HCT116 (cell line): ENCODE measurements at regions not wholly inside any gene's neighbourhood (a gene's known extent, or its start where the extent isn't known, plus 50 kb on each side); places are given as distances from the start of the nearest gene placed in this dataset.

Source experiments
- ATAC-seq: fragments of 200-7000 bp; cut with Tn5 transposase; 2 replicates; pipeline ENCODE4 v1.9.1; 2020; ENCODE audit warnings: mild to moderate bottlenecking, moderate library complexity
- BruUV-seq: library from RNA; stranded (reverse); fragments of 400-500 nt; replicated peaks from 2 replicates; lab custom pipeline; 2021; lab: Mats Ljungman, UMichigan
- CTCF ChIA-PET: fragments of 300-600 bp; sonication (Branson Sonifier 250); formaldehyde crosslinking; loops from one replicate; lab custom pipeline; 2021; ENCODE audit warnings: antibody characterized with exemption; lab: Charles Lee
- POLR2A ChIA-PET: fragments of 300-600, 350-600 bp; sonication (Branson Sonifier 250); formaldehyde crosslinking; loops from one replicate; lab custom pipeline; 2021; ENCODE audit warnings: antibody characterized with exemption; lab: Charles Lee
- RAD21 ChIA-PET, 2 experiments: fragments of 300-600 bp; sonication (Branson Sonifier 250); formaldehyde crosslinking; loops; one replicate each; lab custom pipeline; 2023; ENCODE audit warnings: low total read pairs in 2 of 2; ENCODE audit not compliant: uncharacterized antibody in 2 of 2, unreplicated experiment in 2 of 2, low non-redundant PET in 1 of 2; lab: Charles Lee
- DNase-seq: peaks from one replicate; pipeline ENCODE4 v3.0.0-alpha.2; 2010; ENCODE audit warnings: low read depth, low spot score
- H2AFZ ChIP-seq: fragments of 200-600 bp; shearing (Covaris generic), sonication (generic); 2 replicates; pipeline ENCODE4 v1.6.1; 2017; ENCODE audit warnings: low read depth, mixed run types, mixed read lengths, antibody characterized with exemption, low read length; ENCODE audit not compliant: poor library complexity, severe bottlenecking
- H3K27ac ChIP-seq: 2 replicates; pipeline ENCODE4 v1.5.1; 2012; ENCODE audit warnings: low read depth, low read length
- H3K27me3 ChIP-seq: fragments of 200-600 bp; sonication (generic); 2 replicates; pipeline ENCODE4 v1.6.1; 2016; ENCODE audit warnings: mixed run types, low read length, mixed read lengths; ENCODE audit not compliant: insufficient read depth
- H3K36me3 ChIP-seq, 2 experiments: fragments of 200-500 bp in 1 of 2; fragments of 200-600 bp in 1 of 2; sonication (Bioruptor generic) in 1 of 2; sonication (generic) in 1 of 2; 2 replicates each; pipeline versions ENCODE4 v1.5.1 to v1.6.1; 2014 to 2016; ENCODE audit warnings: low read length in 2 of 2, inconsistent platforms in 1 of 2, mixed read lengths in 1 of 2, mixed run types in 1 of 2; ENCODE audit not compliant: insufficient read depth in 2 of 2, control insufficient read depth in 1 of 2
- H3K4me1 ChIP-seq, 2 experiments: fragments of 200-600 bp in 1 of 2; sonication (generic) in 1 of 2; 2 replicates each; pipeline versions ENCODE4 v1.5.1 to v1.6.1; 2012 to 2017; ENCODE audit warnings: low read length in 2 of 2, inconsistent platforms in 1 of 2, mild to moderate bottlenecking in 1 of 2, mixed read lengths in 1 of 2, mixed run types in 1 of 2, moderate library complexity in 1 of 2; ENCODE audit not compliant: insufficient read depth in 2 of 2, control insufficient read depth in 1 of 2
- H3K4me2 ChIP-seq: fragments of 200-600 bp; sonication (generic); 2 replicates; pipeline ENCODE4 v1.6.1; 2017; ENCODE audit warnings: mixed run types, low read length, mixed read lengths
- H3K4me3 ChIP-seq, 2 experiments: fragments of 200-600 bp in 1 of 2; sonication (generic) in 1 of 2; replicated peaks in 1 of 2; 2 replicates each; pipeline ENCODE4 v1.5.1; 2011 to 2016; ENCODE audit warnings: low read length in 2 of 2, control low read depth in 1 of 2, low read depth in 1 of 2, mild to moderate bottlenecking in 1 of 2, mixed read lengths in 1 of 2, mixed run types in 1 of 2
- H3K79me2 ChIP-seq: fragments of 200-600 bp; sonication (generic); 2 replicates; pipeline ENCODE4 v1.6.1; 2017; ENCODE audit warnings: mild to moderate bottlenecking, mixed run types, low read length, moderate library complexity, mixed read lengths; ENCODE audit not compliant: insufficient read depth
- H3K9ac ChIP-seq: fragments of 200-600 bp; sonication (generic); 2 replicates; pipeline ENCODE4 v1.6.1; 2016; ENCODE audit warnings: low read length, mixed read lengths
- H3K9me2 ChIP-seq: fragments of 200-600 bp; sonication (generic), shearing (Covaris generic); 2 replicates; pipeline ENCODE4 v1.6.1; 2017; ENCODE audit warnings: mixed run types, mild to moderate bottlenecking, moderate library complexity; ENCODE audit not compliant: insufficient read depth
- H3K9me3 ChIP-seq, 2 experiments: fragments of 200-500 bp in 1 of 2; fragments of 200-600 bp in 1 of 2; sonication (Bioruptor generic) in 1 of 2; sonication (generic) in 1 of 2; 2 replicates each; pipeline ENCODE4 v1.6.1; 2014 to 2017; ENCODE audit warnings: low read length in 2 of 2, mixed read lengths in 2 of 2, inconsistent platforms in 1 of 2, low read depth in 1 of 2, mild to moderate bottlenecking in 1 of 2, mixed run types in 1 of 2, moderate library complexity in 1 of 2; ENCODE audit not compliant: control insufficient read depth in 1 of 2, insufficient read depth in 1 of 2
- H4K20me1 ChIP-seq: fragments of 200-600 bp; sonication (generic), shearing (Covaris generic); 2 replicates; pipeline ENCODE4 v1.6.1; 2017; ENCODE audit warnings: mixed run types, mild to moderate bottlenecking, moderate library complexity; ENCODE audit not compliant: insufficient read depth
- CEBPB ChIP-seq: IDR thresholded peaks from 2 replicates; pipeline ENCODE4 v1.6.1; 2012; ENCODE audit warnings: low read depth
- EGR1 ChIP-seq: IDR thresholded peaks from 2 replicates; pipeline ENCODE4 v1.6.1; 2012; ENCODE audit warnings: low read depth
- ELF1 ChIP-seq: IDR thresholded peaks from 2 replicates; pipeline ENCODE4 v1.6.1; 2012; ENCODE audit warnings: low read depth, borderline replicate concordance
- EZH2 ChIP-seq: fragments of 200-600 bp; sonication (generic); IDR thresholded peaks from 2 replicates; pipeline ENCODE4 v1.6.1; 2017; ENCODE audit warnings: antibody characterized with exemption, mixed run types
- EZH2phosphoT487 ChIP-seq: fragments of 200-600 bp; IDR thresholded peaks from 2 replicates; pipeline ENCODE4 v1.6.1; 2018; ENCODE audit warnings: antibody characterized with exemption, borderline replicate concordance
- FOSL1 ChIP-seq: IDR thresholded peaks from 2 replicates; pipeline ENCODE4 v1.6.1; 2012; ENCODE audit warnings: low read depth
- JUND ChIP-seq: IDR thresholded peaks from 2 replicates; pipeline ENCODE4 v1.6.1; 2012
- POLR2A ChIP-seq: IDR thresholded peaks from 2 replicates; pipeline ENCODE4 v1.7.0; 2011; ENCODE audit warnings: borderline replicate concordance; ENCODE audit not compliant: insufficient read depth, insufficient read length; ENCODE audit errors: extremely low read depth
- SP1 ChIP-seq: IDR thresholded peaks from 2 replicates; pipeline ENCODE4 v1.6.1; 2012; ENCODE audit warnings: low read depth
- YY1 ChIP-seq: IDR thresholded peaks from 2 replicates; pipeline ENCODE4 v1.6.1; 2011; ENCODE audit warnings: low read length, low read depth, moderate library complexity, mild to moderate bottlenecking; ENCODE audit not compliant: insufficient replicate concordance; ENCODE audit errors: extremely low read depth
- ZNF274 ChIP-seq: fragments of 200-500 bp; sonication (Bioruptor generic); IDR thresholded peaks from 2 replicates; pipeline ENCODE4 v1.6.1; 2014; ENCODE audit warnings: mild to moderate bottlenecking, low read depth, low read length, inconsistent platforms
- intact Hi-C: fragments of 100-400 bp; cut with micrococcal nuclease; formaldehyde crosslinking; loops from 2 replicates; pipeline ENCODE4 v1.10.0; 2022
- TF ChIP-seq, protein P1 (sequence below): IDR thresholded peaks from 2 replicates; pipeline ENCODE4 v1.6.1; 2012; ENCODE audit warnings: low read depth
- TF ChIP-seq, protein P2 (sequence below): IDR thresholded peaks from 2 replicates; pipeline ENCODE4 v1.6.1; 2012

DNA sequence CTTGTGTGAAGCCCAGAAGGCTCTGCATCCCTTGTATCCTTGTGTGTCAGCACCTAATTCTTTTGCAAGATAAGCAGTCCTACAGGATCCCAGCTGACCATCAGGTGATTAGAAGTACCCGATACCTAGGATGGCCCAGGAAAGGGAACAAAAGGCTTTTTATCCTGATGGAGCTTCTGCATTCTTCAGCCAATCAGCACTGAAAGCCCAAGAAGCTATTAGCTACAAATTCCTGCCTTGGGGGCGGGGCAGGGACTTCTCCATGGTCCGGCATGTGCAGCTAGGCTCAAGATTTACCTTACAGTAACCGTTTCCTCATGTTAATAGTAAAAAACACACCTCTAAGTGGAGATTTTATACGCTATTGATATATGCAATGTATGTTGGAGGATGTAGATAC lies 264.6 kb upstream of the THUMPD2 start:
- ATAC-seq (no peak), DNase-seq (no peak)
- H4K20me1 ChIP-seq: no peaks in the 10 kb centered on the region
- POLR2A ChIA-PET: no interaction called here
- no peaks in the 10 kb centered on the region for H3K9me3 ChIP-seq
- CTCF ChIA-PET: no interaction called here
- TF ChIP-seq YY1 (no peak), EZH2phosphoT487 (no peak), ZNF274 (no peak), FOSL1 (no peak), EGR1 (no peak), ELF1 (no peak), CEBPB (no peak), SP1 (no peak), EZH2 (no peak), JUND (no peak), POLR2A (no peak)
- TF ChIP-seq, protein P1, sequence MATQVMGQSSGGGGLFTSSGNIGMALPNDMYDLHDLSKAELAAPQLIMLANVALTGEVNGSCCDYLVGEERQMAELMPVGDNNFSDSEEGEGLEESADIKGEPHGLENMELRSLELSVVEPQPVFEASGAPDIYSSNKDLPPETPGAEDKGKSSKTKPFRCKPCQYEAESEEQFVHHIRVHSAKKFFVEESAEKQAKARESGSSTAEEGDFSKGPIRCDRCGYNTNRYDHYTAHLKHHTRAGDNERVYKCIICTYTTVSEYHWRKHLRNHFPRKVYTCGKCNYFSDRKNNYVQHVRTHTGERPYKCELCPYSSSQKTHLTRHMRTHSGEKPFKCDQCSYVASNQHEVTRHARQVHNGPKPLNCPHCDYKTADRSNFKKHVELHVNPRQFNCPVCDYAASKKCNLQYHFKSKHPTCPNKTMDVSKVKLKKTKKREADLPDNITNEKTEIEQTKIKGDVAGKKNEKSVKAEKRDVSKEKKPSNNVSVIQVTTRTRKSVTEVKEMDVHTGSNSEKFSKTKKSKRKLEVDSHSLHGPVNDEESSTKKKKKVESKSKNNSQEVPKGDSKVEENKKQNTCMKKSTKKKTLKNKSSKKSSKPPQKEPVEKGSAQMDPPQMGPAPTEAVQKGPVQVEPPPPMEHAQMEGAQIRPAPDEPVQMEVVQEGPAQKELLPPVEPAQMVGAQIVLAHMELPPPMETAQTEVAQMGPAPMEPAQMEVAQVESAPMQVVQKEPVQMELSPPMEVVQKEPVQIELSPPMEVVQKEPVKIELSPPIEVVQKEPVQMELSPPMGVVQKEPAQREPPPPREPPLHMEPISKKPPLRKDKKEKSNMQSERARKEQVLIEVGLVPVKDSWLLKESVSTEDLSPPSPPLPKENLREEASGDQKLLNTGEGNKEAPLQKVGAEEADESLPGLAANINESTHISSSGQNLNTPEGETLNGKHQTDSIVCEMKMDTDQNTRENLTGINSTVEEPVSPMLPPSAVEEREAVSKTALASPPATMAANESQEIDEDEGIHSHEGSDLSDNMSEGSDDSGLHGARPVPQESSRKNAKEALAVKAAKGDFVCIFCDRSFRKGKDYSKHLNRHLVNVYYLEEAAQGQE: no peak
- TF ChIP-seq, protein P2, sequence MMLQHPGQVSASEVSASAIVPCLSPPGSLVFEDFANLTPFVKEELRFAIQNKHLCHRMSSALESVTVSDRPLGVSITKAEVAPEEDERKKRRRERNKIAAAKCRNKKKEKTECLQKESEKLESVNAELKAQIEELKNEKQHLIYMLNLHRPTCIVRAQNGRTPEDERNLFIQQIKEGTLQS: no peak
- intact Hi-C loops: no loop called here
- H3K4me3 ChIP-seq: no peak overlapping the region
- H3K27me3 ChIP-seq: peaks cover 23% of the 10 kb centered on the region
- no peak overlapping the region for H3K4me2 ChIP-seq
- H3K79me2 ChIP-seq: no peaks in the 10 kb centered on the region
- no peak overlapping the region for H3K9ac ChIP-seq
- H2AFZ ChIP-seq: no peak overlapping the region
- no peaks in the 10 kb centered on the region for H3K4me1 ChIP-seq
- H3K9me2 ChIP-seq: no peaks in the 10 kb centered on the region
- RAD21 ChIA-PET: no interaction called here
- H3K36me3 ChIP-seq: no peaks in the 10 kb centered on the region
- BruUV-seq: no TSS peak
- H3K27ac ChIP-seq: no peak overlapping the region
